Ovary (tissue), 3 donors: ENCODE measurements at regions not wholly inside any gene's neighbourhood (a gene's known extent, or its start where the extent isn't known, plus 50 kb on each side); places are given as distances from the start of the nearest gene placed in this dataset.

Experiments used
- EP300 ChIP-seq: sonication (generic); formaldehyde crosslinking; IDR thresholded peaks from one replicate; pipeline ENCODE4 v1.6.1; 2017; ENCODE audit warnings: antibody characterized with exemption
- POLR2A ChIP-seq: fragments of 450-650 bp; IDR thresholded peaks from one replicate; pipeline ENCODE4 v1.6.1; 2017; ENCODE audit warnings: antibody characterized with exemption, mild to moderate bottlenecking, moderate library complexity
- TF ChIP-seq, protein P1 (sequence below), 3 donors: fragments of 450-650 bp in 2 of 3; fragments of 200-600 bp in 1 of 3; IDR thresholded peaks; one replicate each; pipeline versions ENCODE4 v1.5.1 to v1.8.0; 2016 to 2022; ENCODE audit warnings: antibody characterized with exemption in 3 of 3, mild to moderate bottlenecking in 1 of 3
- donor health status: DM: no; HTN: no; CAD: no.

DNA sequence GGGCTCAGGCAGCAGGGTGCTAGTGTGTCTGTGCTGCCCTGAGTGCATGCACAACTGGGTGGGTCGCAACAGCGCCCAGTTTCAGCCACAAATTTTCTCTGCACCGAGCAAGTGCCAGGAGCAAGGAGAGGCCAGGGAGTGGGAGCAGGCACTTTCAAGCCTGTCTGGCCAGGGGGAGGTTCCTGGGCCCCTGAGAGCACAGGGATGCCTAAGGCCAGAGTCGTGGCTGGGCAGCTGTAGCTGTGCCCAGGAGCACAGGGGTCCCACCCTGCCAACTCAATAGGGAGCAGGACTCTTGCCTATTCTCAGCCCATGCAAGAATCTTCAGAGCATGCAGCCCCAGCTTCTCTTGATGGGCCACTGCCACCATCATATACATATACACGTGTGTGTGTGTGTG, 1577.4 kb downstream of the KCNT2 start:
- TF ChIP-seq, protein P1, sequence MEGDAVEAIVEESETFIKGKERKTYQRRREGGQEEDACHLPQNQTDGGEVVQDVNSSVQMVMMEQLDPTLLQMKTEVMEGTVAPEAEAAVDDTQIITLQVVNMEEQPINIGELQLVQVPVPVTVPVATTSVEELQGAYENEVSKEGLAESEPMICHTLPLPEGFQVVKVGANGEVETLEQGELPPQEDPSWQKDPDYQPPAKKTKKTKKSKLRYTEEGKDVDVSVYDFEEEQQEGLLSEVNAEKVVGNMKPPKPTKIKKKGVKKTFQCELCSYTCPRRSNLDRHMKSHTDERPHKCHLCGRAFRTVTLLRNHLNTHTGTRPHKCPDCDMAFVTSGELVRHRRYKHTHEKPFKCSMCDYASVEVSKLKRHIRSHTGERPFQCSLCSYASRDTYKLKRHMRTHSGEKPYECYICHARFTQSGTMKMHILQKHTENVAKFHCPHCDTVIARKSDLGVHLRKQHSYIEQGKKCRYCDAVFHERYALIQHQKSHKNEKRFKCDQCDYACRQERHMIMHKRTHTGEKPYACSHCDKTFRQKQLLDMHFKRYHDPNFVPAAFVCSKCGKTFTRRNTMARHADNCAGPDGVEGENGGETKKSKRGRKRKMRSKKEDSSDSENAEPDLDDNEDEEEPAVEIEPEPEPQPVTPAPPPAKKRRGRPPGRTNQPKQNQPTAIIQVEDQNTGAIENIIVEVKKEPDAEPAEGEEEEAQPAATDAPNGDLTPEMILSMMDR (IDR thresholded peaks at IDR 0.05): no peak
- no peak for TF ChIP-seq EP300
- no peak for TF ChIP-seq POLR2A
